ENCODE measurements at regions not wholly inside any gene's neighbourhood (a gene's known extent, or its start where the extent isn't known, plus 50 kb on each side); places are given as distances from the start of the nearest gene placed in this dataset.

- Histone ChIP-seq H3K4me2 (no peak overlapping the region), H3K9me3 (ENCODE audit: low read depth) (no peaks in the 10 kb centered on the region), H2AFZ (no peak overlapping the region), H3K4me3 (no peak overlapping the region), H3K4me1 (ENCODE audit: insufficient read depth) (no peaks in the 10 kb centered on the region), H3K79me2 (no peaks in the 10 kb centered on the region), H3K27me3 (no peaks in the 10 kb centered on the region), H4K20me1 (ENCODE audit: insufficient read depth, poor library complexity, severe bottlenecking) (no peaks in the 10 kb centered on the region), H3K9me2 (replicated peaks; ENCODE audit: insufficient read depth) (no peaks in the 10 kb centered on the region), H3K36me3 (replicated peaks; ENCODE audit: insufficient read depth, low read depth) (no peaks in the 10 kb centered on the region), H3K27ac (no peak overlapping the region)
- WGBS (ENCODE audit: low lambda C conversion rate, missing lambda C conversion rate) = 98% methylated on average over 4 of the region's 4 CpGs
- no peak for TF ChIP-seq EZH2phosphoT487 (IDR thresholded peaks at IDR 0.05; ENCODE audit: low read depth, severe bottlenecking, unreplicated experiment)
- TF ChIP-seq, protein P1, sequence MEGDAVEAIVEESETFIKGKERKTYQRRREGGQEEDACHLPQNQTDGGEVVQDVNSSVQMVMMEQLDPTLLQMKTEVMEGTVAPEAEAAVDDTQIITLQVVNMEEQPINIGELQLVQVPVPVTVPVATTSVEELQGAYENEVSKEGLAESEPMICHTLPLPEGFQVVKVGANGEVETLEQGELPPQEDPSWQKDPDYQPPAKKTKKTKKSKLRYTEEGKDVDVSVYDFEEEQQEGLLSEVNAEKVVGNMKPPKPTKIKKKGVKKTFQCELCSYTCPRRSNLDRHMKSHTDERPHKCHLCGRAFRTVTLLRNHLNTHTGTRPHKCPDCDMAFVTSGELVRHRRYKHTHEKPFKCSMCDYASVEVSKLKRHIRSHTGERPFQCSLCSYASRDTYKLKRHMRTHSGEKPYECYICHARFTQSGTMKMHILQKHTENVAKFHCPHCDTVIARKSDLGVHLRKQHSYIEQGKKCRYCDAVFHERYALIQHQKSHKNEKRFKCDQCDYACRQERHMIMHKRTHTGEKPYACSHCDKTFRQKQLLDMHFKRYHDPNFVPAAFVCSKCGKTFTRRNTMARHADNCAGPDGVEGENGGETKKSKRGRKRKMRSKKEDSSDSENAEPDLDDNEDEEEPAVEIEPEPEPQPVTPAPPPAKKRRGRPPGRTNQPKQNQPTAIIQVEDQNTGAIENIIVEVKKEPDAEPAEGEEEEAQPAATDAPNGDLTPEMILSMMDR (IDR thresholded peaks at IDR 0.05; ENCODE audit: poor library complexity) = no peak
- DNase-seq (ENCODE audit: low spot score) = no peak
Measured at GRCh38 chr3:194013928-194014327, 122.0 kb upstream of the HES1 start.

DNA sequence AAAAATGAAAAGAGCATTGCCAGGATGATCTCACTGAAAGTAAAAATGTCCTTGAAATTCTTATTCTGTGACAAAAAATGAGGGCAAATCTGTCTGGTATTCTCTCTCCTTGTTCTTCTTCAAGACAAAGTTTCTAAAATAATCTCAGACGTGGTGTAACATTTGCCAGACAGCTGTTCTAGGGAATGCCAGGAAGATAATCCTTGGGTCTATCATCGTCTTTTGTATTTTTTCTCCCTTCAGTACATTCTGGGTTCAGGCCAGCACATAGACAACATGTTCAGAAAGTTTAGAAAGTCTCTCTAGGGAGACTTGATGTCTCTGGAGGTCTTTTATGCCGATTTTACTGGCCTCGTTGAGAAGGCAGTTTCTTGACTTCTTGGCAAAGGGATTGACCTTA, 121.2 kb upstream of the HES1 start:
- WGBS (ENCODE audit: low lambda C conversion rate, missing lambda C conversion rate) = 61% methylated on average over 4 of the region's 4 CpGs
- no peaks in the 10 kb centered on the region for H3K79me2 ChIP-seq
- H3K36me3 ChIP-seq (replicated peaks; ENCODE audit: insufficient read depth, low read depth) = no peaks in the 10 kb centered on the region
- no peak overlapping the region for H3K4me3 ChIP-seq
- no peaks in the 10 kb centered on the region for H3K27me3 ChIP-seq
- no peak overlapping the region for H2AFZ ChIP-seq
- H3K9me3 ChIP-seq (ENCODE audit: low read depth) = no peaks in the 10 kb centered on the region
- H3K9me2 ChIP-seq (replicated peaks; ENCODE audit: insufficient read depth) = no peaks in the 10 kb centered on the region
- no peaks in the 10 kb centered on the region for H4K20me1 ChIP-seq (ENCODE audit: insufficient read depth, poor library complexity, severe bottlenecking)
- H3K4me2 ChIP-seq = no peak overlapping the region
- H3K4me1 ChIP-seq (ENCODE audit: insufficient read depth) = no peaks in the 10 kb centered on the region
- no peak overlapping the region for H3K27ac ChIP-seq
- TF ChIP-seq EZH2 (IDR thresholded peaks at IDR 0.05; ENCODE audit: borderline replicate concordance) (no peak), EZH2phosphoT487 (IDR thresholded peaks at IDR 0.05; ENCODE audit: low read depth, severe bottlenecking, unreplicated experiment) (no peak)
- TF ChIP-seq, protein P1 (IDR thresholded peaks at IDR 0.05; ENCODE audit: poor library complexity) = no peak
- DNase-seq (ENCODE audit: low spot score) = no peak

- TF ChIP-seq, protein P1 (IDR thresholded peaks at IDR 0.05; ENCODE audit: poor library complexity) = no peak
- TF ChIP-seq EZH2 (IDR thresholded peaks at IDR 0.05; ENCODE audit: borderline replicate concordance) (no peak), EZH2phosphoT487 (IDR thresholded peaks at IDR 0.05; ENCODE audit: low read depth, severe bottlenecking, unreplicated experiment) (no peak)
Measured at GRCh38 chr3:194019398-194020165, 116.4 kb upstream of the HES1 start.

More at GRCh38 chr3:194019398-194020165, 116.4 kb upstream of the HES1 start:
- H4K20me1 ChIP-seq (ENCODE audit: insufficient read depth, poor library complexity, severe bottlenecking) = no peaks in the 10 kb centered on the region
- H3K79me2 ChIP-seq = no peaks in the 10 kb centered on the region
- H3K27me3 ChIP-seq = no peaks in the 10 kb centered on the region
- H3K4me3 ChIP-seq = no peak overlapping the region
- H3K4me1 ChIP-seq (ENCODE audit: insufficient read depth) = peaks cover 4% of the 10 kb centered on the region
- H2AFZ ChIP-seq = no peak overlapping the region
- no peaks in the 10 kb centered on the region for H3K9me2 ChIP-seq (replicated peaks; ENCODE audit: insufficient read depth)
- H3K9me3 ChIP-seq (ENCODE audit: low read depth) = no peaks in the 10 kb centered on the region
- no peak overlapping the region for H3K4me2 ChIP-seq
- no peak for DNase-seq (ENCODE audit: low spot score)
- H3K36me3 ChIP-seq (replicated peaks; ENCODE audit: insufficient read depth, low read depth) = no peaks in the 10 kb centered on the region
- H3K27ac ChIP-seq = no peak overlapping the region
- WGBS (ENCODE audit: low lambda C conversion rate, missing lambda C conversion rate) = 88% methylated on average over 10 of the region's 10 CpGs

Measured in hepatocyte (in vitro differentiated cells).